NCI-H345 treated with DMSO at 0.1 percent for 48 hours (cell line): ENCODE measurements at regions not wholly inside any gene's neighbourhood (a gene's known extent, or its start where the extent isn't known, plus 50 kb on each side); places are given as distances from the start of the nearest gene placed in this dataset.

Experiments
- DNase-seq: peaks from one replicate; lab custom pipeline; 2025; ENCODE audit not compliant: unreplicated experiment; lab: John Stamatoyannopoulos, UW

DNA sequence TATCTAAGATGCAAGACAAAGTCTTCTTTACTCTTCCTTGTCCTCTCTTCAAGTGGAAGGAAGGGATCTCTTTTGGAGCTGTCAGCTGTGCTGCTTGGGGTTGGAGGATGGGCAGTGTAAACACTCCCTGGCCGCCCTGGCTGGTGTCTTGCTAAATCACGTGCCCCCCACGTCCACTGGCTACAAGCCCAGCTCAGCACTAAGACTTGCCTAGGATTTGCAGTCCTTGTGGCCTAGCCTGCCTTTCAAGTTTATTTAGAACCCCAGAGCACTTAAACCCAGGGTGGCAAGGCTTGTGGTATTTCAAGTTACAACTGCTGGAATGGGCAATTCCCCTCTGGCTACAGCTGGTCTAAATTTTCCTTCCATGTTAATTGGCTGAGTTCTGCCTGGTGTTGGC lies 272.4 kb upstream of the MYO3A start:
- DNase-seq: no peak

GRCh38 chr10:25666276-25666675 lies 267.8 kb upstream of the MYO3A start:
- DNase-seq: no peak

- no peak for DNase-seq
These were observed 258.8 kb upstream of the MYO3A start for GRCh38 chr10:25675204-25675603.

- no peak for DNase-seq
These were observed 258.4 kb upstream of the MYO3A start for GRCh38 chr10:25675615-25676014.

DNA sequence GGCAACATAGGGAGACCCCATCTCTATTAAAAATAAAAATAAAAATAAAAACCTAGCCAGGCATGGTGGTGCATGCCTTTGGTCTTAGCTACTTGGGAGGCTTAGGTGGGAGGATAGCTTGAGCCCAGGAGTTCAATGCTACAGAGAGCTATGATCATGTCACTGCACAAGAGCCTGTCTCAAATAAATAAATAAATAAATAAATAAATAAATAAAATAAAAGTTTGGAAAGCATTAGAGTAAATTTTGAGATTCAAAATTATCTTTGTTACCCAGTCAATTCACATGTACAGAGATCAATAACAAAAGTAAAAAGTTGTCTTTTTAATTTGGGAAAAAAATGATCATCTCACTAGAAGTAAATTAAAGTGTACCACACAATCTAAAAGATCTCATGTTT lies 255.8 kb upstream of the MYO3A start:
- no peak for DNase-seq

DNA sequence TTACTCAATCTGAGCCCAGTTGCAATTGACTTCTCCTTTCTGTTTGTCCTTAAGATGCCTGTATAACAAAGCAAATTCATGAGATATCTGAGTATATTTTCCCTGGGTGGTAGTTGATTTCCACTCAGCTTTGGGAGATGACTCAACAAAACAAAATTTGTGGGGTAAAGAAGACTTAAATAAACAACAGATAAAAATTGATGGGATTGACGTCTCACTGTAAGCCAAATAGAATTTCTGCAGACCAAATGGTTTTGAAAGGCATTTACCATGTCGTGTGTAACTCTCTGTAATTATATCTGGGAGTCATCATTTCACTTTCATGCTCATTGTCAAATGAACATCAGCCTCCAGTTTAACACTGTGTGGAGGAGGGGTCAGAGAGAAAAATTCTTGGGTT lies 255.4 kb upstream of the MYO3A start:
- DNase-seq: no peak

GRCh38 chr10:25682203-25682851 lies 251.7 kb upstream of the MYO3A start:
- DNase-seq: no peak

DNA sequence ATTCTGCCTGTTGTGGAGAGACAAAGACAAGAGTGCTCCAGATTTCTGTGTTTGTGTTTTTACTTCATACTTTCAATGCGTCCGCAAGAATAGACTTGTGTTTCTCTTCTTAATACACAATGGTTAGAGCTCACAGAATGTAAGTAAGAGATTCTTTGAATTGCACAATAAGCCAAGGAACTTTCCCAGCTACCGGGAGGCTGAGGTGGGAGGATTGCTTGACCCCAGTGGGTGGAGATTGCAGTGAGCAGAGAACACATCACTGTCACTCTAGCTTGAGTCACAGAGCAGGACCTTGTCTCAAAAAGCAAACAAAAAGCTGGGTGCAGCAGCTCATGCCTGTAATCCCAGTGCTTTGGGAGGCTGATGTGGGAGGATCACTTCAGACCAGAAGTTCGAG lies 250.7 kb upstream of the MYO3A start:
- DNase-seq: no peak

DNA sequence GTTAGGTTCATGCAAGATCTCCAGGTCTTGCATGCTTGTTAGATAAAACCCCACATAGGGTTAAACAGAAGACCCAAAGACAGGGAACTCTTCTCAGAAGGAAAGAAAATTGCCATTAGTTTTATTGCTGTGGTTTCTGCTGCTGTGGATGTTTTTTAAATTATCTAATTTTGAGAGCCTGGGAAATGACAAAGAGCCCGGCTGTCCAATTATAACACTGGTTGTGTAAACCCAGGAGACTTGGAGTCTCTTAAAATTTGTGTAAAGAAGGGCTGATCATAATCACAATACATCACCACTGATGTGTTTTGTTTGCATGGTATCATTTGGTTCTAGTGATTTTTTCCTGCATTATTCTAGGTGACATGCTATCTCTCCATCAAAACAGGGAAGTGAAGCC lies 246.5 kb upstream of the MYO3A start:
- no peak for DNase-seq

DNA sequence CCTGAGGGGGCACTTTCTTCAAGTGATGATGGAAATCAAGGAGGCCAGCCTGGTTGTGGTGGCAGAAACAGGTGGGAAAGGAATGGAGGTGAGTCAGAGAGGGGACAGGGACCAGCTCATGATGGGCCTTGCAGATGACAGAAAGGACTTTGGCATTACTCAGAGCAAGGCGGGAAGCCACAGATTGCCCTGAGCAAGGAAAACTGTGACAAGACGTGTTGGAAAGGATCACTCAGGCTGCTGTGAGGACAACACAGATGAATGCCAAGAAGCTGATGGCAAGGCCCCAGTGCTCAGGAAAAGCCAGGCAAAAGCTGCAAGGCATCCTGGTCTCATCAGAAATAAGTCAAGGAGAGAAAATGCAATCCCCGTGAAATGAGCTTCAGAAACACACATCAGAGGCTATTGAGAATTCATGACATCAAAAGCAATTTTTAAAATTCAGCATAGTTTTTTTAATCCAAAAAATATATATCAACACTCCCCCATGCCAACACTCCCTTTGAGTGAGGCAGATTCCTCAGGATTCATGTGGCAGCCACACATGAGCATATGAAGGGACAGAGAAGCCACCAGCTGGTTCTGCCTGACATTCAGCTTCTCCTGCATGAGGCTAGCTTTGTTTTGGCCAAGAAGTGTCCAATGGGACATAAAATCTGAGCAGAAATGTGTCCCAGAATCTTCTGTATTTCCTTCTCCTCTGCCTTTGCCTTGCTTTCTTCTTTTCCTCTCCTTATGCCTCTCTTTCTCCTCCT lies 244.5 kb upstream of the MYO3A start:
- DNase-seq: no peak

DNA sequence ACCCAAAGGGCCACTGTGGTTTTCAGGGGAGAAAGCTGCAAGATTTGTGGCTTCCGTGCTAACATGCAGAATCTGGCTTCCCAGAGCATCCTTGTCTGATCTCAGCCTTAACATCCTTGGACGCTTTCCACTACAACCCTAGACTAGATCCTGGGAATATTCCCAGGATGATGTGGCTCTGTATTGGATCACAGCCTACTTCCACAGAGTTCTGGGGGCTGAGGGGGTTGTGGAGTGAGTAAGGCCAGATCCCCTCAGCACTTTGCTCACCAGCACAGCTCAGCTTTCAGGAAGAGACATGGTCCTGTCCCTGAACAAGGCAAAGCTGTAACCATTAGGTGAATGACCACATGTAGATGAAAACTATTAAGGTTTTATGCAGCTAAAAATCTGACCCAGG lies 241.3 kb upstream of the MYO3A start:
- DNase-seq: no peak

GRCh38 chr10:25694206-25694933 lies 239.7 kb upstream of the MYO3A start:
- no peak for DNase-seq

GRCh38 chr10:25694971-25695370 lies 239.1 kb upstream of the MYO3A start:
- DNase-seq: no peak

GRCh38 chr10:25695586-25695985 lies 238.4 kb upstream of the MYO3A start:
- no peak for DNase-seq

GRCh38 chr10:25696013-25696708 lies 237.9 kb upstream of the MYO3A start:
- DNase-seq: no peak

DNA sequence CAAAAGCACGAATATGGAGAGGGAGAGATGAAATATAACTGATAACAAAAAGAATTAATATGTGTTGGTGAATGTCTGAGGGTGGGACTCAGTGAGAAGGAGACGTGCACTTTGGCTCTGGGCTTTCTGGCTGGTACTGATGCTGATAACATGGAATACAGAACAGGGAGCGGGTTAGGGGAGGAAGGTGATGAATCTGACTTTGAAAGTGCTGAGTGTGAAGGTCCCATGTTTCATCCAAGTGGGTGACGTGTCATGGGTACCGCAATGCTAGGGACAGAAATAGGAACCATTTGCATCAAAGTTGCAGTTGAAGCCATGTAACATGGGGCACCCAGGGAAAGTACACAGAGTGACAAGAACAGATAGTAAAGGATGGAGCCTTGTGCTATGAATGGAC lies 236.6 kb upstream of the MYO3A start:
- DNase-seq: no peak

DNA sequence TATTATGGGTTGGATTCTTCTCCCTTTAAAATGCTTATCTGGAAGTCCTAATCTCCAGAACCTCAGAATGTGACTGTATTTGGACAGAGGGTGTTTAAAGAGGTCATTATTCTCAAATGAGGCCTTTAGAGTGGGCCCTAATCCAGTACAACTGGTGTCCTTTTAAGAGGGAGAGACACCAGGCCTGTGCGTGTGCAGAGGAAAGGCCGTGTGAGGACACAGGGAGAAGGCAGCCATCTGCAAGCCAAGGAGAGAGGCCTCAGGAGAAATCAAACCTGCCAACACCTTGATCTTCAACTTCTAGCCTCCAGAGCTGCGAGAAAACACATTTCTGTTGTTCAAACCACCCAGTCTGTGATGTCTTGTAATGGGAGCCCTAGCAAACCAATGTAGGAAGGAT lies 235.4 kb upstream of the MYO3A start:
- DNase-seq: no peak

GRCh38 chr10:25699631-25700030 lies 234.4 kb upstream of the MYO3A start:
- no peak for DNase-seq

GRCh38 chr10:25701652-25702051 lies 232.4 kb upstream of the MYO3A start:
- no peak for DNase-seq

DNA sequence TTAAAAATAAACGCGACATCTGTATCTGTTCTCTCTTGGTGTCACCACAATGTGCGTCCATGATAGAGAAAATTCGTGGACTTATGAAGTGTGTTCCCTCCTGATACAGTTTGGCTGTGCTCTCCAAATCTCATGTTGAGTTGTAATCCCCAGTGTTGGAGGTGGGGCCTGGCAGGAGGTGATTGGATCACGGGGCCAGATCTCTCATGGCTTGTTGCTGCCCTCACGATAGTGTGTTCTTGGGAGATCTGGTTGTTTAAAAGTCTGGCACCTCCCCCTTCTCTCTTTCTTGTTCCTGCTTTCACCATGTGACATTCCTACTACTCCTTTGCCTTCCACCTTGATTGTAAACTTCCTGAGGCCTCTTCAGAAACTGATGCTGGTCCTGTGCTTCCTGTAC lies 229.4 kb upstream of the MYO3A start:
- no peak for DNase-seq

- no peak for DNase-seq
These were observed 226.5 kb upstream of the MYO3A start for GRCh38 chr10:25707572-25707971.
